GM18502 (cell line): ENCODE measurements at regions not wholly inside any gene's neighbourhood (a gene's known extent, or its start where the extent isn't known, plus 50 kb on each side); places are given as distances from the start of the nearest gene placed in this dataset.

Experiments
- ATAC-seq: cut with Tn5 transposase; IDR thresholded peaks from one replicate; pipeline ENCODE4 v1.9.1; 2021; ENCODE audit warnings: mild to moderate bottlenecking; ENCODE audit not compliant: unreplicated experiment, poor library complexity

- no peak for ATAC-seq
Measured at GRCh38 chr3:160161921-160162320, 63.3 kb upstream of the C3orf80 start.

- ATAC-seq, result no peak
Measured at GRCh38 chr3:160162440-160162839, 62.8 kb upstream of the C3orf80 start.

GRCh38 chr3:160163229-160163878 lies 61.9 kb upstream of the C3orf80 start:
- no peak for ATAC-seq

- ATAC-seq, result no peak
Measured at GRCh38 chr3:160168246-160168645, 57.0 kb upstream of the C3orf80 start.

GRCh38 chr3:160169139-160169976 lies 55.9 kb upstream of the C3orf80 start:
- no peak for ATAC-seq

GRCh38 chr3:160170409-160171370 lies 54.5 kb upstream of the C3orf80 start:
- ATAC-seq, result peak; percentile 70

GRCh38 chr3:160171813-160172212 lies 53.4 kb upstream of the C3orf80 start:
- no peak for ATAC-seq

- no peak for ATAC-seq
Measured at GRCh38 chr3:160174621-160175020, 50.6 kb upstream of the C3orf80 start.
